Activated CD4-positive, alpha-beta T cell treated with anti-CD3 and anti-CD28 coated beads for 48 hours (primary cell): ENCODE measurements at regions not wholly inside any gene's neighbourhood (a gene's known extent, or its start where the extent isn't known, plus 50 kb on each side); places are given as distances from the start of the nearest gene placed in this dataset.

ENCODE experiments used
- DNase-seq: peaks from one replicate; pipeline ENCODE4 v3.0.0-alpha.2; 2020

DNA sequence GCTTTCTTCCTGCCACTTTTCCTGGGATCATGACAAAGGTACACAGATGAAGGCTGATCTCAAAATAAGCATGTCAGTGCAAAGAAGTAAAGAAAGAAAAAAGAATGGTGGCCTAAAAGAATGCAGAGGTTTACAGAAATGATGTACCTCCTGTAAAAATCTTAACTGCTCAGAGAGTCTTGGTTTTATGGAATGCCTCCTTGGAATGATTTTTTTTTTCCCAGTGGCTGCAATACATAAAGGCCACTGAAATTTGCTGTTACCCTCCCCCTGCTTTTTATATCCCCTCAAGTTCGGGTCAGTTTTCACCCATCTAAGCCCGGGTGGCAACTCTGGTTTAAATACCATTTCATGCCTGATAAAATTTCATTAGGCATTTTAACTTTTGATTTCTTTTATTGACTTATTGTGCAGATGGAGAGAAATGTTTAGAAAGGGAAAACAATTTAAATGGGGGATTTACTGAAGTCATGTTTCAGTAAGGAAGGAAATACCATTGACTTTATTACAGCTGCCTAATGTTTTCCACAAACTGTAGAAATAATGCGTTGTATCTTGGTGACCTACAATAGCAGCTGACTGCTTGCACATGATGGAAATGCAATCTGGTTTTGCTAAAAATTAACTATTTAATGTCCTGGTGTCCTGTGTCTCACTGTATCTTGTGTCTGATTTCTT is 102.5 kb downstream of the SAMD9 start:
- no peak for DNase-seq

DNA sequence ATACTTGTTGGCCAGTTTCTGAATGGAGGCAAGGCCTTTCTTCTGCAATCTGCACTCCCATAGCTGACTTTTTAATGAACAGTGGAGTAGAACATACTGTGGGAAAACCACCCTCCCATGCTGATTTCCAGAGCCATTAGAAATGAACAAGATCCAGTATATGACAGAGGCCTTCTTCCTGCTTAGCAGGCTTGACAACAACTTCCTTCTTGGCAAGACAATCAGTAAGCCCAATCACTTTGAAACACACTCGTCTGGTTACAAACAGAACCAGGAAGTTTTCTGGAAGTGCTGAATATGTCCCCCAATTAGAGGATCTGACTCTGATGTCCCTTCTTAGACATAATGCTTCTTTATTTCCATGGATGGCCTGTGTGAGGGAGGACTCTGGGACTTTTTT is 103.4 kb downstream of the SAMD9 start:
- DNase-seq, result no peak

DNA sequence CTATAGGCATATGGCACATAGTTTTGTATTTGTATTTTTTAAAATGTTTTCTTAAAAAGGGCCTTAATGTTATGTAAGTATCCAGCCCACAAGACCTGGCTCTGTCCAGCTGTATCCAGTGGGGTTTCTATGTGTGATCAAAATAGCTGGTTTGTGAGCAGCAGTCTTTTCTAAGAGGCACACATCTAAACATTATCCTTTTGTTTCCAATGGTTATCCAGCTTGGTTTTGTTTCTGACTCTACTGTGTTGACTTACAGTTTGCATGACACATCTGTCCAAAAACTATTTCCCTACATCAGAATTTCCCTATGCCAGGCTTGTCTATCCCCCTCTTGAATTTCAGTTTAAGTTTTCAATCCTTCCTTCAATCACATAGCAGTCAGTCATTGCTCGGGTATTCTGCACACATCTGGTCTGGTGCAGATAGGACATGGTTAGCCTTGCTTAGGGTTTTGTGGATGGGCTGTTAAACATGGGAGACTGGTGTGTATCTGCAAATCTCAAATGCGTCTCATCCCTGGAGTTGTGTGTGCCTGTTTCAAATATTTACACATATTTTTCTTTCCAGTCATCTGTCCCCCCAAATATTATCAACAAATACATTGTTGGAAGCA is 104.2 kb downstream of the SAMD9 start:
- no peak for DNase-seq

DNA sequence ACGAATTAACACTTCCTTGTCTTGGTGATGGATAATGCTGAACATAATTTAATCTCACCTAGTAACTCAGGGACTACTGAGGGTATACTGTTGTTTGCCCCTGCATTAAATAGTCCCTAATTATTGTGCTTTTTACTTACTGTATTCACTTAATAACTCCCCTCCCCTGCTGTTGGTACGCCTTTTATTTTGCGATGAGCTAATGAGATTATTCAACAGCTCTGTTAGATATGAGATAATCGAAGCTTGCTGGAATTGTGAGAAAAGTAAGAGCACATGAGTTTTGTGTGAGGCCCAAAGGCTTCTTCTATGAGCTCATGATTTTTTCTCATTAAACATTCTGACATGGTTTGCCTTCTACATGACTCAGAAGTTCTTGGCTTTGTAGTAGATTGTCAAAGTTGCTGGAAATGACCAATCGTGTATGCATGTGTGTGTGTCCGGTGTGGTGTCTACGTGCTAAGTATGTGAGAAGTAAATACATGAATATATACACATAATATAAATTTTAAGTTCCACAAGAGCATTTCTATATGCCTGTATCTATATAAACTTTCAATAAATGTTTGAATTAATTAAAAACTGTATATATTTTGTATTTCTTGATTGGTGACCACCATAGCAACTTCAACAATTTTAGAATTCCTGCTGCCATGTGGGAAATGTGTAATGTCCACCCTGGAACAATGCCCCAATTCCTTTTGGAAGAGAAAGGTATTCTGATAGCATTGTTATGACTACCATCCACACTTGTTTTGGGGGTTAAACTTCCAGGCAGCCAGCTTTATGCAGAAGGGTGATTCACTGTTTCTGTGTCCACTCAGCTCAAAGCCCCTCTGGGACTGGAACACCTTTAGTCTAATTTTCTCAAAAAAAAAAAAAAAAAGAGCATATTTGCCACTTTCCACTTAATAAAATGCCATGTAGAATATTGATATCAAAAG is 106.2 kb downstream of the SAMD9 start:
- no peak for DNase-seq

DNA sequence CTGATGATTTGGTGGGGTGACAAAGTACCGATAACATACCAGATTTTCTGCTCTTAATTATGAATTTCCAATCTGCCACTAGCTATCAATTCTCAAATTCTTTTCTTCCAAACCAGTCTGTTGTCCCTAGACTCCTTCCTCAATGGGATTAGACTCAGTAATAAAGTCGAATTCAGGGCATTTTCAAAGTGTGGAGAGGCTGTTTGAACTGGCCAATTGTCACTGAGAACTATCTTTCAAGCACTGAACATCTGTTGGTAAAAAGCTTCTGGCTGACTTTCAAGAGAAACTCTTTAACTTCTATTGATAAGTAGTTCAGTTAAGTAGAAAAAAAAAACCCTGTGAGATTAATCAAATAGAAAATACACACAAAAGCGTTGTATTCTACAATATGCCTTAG is 108.9 kb downstream of the SAMD9 start:
- DNase-seq, result no peak

DNA sequence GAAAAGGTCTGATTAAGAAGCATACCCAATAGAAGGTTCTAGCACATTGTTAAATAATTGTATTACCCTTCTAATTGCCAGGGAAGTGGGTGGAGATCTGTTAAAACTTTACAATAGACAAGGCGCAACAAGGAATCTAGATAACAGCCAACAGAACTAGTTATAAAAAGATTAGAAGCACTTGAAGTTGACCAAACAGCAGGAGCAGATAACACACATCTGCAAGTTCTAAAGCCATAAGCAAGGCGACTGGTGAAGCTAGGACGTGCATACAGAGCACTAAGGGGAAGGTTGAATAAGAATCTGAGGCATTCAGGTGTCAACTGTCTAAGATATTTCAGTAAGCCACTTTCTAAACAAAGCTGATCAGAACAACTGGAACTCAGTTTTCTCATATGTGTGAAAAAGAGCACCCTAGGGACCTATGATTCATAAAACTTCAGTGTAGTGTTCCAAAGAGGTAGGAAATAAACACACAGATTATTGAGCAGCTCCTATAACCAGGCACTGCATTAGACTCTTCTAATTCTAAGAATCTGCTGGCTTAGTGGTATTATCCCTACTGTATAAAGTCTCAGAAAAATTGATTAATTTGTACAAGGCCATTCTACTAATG is 111.2 kb downstream of the SAMD9 start:
- DNase-seq, result no peak

DNA sequence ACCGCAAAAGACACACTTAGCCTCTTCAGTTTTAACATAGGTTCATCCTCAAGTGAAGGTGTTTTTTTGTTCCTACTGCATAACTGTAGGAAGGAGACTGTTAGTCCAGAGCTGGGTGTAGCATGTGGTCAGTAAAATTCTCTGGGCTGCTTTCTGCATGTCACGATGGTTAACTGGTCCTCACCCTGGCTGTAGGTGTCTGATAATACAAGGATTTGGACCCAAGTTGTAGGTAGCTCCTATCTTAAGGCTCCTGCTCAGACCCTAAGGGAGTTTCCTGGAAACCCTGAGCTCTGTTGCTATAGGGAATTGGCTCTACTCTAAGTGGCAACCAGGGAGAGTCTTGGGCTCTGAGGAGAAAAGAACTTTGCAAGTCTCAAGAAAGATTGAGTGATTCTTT is 112.9 kb downstream of the SAMD9 start:
- no peak for DNase-seq

DNA sequence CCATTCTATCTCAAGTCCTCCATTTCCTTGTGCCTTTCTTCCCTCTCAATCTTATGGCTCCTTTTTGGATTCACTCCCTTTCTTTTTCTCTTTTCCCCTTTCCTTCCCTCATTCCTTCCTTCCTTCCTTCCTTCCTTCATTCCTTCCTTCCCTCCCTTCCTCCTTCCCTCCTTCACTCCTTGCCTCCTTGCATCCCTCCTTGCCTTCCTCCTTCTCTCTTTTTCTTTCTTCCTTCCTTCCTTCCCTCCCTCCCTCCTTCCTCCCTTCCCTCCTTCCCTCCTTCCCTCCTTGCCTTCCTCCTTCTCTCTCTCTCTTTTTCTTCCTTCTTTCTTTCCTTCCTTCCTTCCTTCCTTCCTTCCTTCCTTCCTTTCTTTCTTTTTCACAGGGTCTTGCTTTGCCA is 120.1 kb downstream of the SAMD9 start:
- DNase-seq, result no peak

DNA sequence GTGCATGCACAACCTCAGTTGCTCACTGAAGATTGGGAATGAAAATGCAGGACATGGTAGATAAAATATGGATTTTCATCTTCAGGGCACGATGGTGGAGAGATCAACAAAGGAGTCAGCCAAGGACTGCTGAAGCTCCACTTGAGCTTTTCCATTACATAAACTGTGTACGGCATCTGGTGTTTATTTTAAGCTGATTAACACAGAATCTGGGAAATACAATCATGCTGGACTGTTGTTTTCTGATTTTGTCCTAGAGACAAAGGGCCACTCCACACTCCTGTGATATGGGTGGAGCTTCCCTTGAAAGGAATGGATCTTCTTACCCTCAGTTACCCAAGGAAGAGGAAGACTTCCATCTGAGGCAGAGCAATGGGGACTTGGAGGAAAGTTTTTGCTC is 120.6 kb downstream of the SAMD9 start:
- DNase-seq, result no peak

DNA sequence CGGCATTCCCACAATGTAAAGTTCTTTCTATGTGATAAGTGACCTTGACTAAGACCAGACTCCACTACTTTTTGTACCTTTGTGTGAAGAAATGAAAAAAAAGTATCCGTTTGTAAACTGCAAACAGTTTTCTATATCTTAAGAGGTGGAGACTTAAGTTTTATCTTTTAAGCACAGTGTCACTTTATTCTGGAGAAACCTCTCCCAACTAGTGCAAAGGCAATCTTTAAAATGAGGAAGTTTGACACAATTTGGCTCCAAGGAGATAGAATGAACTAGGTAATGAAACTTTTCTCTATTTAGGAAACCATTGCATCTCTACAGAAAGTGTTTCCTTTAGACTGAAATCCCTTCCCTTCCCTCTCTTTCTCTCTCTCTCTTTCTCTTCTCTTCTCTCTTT is 122.9 kb downstream of the SAMD9 start:
- no peak for DNase-seq

DNA sequence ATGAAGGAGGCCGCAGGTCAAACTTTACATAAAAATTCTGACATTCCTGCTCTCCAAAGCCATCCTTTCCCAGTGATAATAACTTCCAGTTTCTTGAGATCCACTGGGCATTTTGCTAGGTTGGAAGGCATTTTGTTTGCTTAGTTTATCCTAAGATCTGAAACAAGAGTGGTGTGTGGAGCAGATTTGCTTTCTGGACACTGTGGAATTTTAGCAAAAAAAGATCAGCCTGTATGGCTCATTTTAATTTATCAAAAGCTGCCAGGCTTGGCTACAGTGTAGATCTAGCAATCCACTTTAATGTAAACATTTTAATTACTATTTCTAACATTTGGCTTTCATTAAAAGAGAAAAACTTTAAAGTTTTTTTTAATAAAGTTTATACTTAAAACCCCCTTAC is 124.8 kb downstream of the SAMD9 start:
- DNase-seq, result no peak

DNA sequence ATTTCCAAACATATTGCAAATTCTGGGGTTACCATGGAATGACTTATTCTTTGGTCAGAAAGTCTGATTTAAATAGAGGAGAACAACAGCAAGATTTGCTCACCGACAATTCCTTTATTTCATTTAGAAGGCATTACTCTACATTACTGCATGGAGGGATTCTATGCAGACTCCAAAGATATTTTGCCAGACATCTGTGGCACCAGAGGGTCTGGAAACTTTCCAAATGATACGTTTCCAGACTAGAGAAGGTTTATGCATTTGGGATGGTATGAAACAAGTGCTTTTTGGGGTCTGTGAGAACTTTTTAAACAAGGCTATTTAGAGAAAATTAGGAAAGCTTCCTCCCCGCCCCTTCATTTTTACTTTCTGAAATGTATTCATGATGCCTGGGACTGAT is 125.3 kb downstream of the SAMD9 start:
- no peak for DNase-seq

DNA sequence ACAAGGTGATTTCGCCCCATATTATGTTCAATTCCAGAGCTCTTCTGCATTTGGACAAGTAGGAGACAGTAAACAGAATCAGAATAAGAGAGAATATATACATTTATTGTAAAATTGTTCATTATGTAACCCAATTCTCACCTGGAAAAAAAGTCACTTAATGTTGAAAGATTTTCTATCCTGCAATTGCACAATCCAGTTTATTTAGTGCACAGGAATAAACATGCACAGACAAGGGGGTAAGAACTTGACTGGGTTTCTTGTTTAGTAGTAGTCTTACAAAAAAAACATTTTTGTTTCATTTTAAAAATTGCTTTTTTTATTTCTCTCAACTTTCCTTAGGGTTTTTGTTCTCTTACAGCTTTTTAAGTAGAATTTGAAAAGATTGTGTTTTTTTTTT is 126.6 kb downstream of the SAMD9 start:
- no peak for DNase-seq

DNA sequence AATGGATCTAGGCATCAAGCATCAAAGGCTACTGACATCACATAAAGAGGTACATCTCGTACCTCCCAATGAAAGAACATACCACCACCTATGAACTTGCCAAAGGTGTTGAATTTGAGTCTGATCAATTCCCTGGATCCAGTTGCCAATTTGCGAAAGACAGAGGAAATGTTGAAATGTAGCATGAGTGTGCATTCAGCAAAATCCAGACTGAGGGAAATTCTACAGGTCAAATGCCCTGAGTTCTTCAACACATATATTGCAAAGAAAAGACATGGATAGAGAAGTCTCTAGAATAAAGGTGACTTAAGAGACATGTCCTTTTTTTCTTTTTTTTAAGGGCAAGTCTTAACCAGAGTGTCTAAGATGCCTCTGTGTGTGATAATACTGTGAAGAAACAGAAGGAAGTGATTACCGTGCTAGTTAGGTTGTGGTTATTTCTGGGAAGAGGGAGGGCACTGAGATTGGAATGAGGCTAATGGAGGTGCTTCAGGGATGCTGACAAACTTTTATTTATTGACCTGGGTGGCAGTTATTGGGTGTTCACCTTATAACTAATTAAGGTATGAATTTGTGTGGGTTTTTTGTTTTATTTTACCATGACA is 128.7 kb downstream of the SAMD9 start:
- DNase-seq, result no peak

DNA sequence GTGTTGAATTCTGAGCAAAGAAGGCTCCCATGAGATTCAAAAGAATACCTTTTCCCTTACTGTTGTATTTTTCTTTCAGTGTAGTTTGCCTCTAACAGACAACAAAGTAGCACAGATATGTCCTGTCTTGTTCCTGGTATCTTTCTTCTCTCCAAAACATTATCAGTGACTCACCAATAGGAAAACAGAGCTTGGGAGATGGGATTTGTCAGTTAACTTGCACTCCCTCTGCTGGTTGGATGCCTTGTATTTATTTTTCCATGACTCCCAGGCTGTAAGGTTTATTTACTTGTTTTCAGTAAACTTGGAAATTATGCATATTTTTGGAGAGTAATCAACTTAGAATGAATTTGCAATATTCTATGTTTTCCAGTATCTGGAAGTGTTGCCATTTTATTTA is 129.7 kb downstream of the SAMD9 start:
- DNase-seq, result no peak

DNA sequence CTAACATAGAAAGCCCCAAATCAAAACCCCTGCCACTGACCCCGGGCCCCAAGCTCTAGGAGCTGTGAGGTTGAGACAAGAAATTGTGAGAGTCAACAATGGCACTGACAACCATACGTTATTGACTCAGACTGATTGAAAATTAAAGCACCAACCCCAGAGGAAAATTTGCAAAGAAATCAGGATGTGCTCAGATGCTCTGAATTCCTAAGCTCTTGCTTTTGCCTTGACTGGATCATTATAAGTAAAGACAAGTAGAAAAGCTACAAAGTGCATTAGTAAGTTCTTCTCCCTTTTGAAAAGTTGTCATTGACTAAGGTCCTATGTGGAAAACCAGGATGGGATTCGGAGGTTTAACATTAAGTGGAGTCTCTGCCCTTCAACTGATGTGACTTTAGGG is 130.2 kb downstream of the SAMD9 start:
- no peak for DNase-seq

DNA sequence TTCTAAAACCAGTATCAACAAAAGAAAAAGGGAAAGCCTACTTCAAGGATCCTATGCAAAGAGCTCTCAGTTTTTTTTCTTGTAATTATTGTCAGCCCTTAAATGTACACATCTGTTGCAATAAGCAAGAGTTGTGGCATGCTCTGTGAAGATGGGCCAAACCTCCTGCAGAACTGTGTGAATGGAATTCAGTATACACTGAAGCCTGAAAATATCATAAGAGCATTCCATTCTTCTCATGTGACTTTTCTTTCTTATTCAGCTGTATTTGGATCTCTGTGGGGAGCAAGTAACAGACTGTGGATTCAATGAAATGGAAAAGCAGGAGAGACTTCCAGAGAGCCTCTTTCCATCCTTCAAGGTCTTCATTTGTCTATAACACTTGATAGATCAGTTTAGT is 130.7 kb downstream of the SAMD9 start:
- no peak for DNase-seq

DNA sequence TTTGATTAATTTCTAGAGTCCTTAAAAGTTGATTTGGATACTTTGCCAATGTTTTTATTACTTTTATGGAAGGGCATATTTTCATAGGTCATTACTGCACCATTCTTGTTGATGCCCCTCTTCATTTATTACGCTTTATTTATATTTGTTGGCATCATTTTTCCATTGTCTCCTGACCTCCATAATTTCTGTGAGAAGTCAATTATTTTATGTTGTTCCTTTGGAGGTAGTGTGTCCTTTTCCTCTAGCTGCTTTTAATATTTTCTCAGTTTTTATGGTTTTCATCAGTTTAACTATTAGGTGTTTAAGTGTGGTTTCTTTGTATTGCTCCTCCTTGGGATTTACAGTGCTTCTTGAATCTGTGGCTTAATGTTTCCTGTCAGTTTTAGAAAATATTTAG is 134.9 kb downstream of the SAMD9 start:
- DNase-seq, result no peak

DNA sequence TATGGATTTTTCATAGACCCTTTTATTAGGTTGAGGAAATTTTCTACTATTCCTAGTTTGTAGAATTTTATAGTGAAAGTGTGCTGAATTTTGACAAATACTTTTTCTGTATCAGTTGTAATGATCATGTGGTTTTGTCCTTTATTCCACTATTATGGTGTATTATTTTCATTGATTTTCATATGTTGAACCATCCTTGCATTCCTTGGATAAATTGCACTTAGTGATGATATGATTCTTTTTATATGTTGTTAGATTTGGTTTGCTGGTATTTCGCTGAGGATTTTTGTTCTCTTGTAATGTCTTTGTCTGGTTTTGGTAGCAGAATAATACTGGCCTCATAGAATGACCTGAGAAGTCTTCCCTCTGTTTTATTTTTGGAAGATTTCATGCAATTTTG is 140.6 kb upstream of the CDK6 start:
- no peak for DNase-seq

DNA sequence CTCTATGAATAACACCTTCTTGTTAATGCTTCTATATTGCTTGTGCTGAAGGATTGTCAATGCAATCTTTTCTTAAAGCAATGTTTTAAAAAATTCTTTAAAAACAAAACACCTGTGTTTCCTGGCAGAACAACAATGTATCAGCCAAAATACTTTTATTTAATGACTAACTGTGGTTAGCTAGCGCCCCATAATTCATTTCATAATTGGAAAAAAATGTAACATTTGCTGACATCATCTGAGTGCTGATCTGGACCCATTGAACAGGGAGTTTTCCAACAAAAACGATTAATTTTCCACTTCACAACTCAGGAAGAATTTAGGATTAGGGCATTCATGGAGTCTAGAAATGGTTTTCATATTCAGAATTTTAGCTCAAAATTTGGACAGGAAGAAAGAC is 137.6 kb upstream of the CDK6 start:
- no peak for DNase-seq

DNA sequence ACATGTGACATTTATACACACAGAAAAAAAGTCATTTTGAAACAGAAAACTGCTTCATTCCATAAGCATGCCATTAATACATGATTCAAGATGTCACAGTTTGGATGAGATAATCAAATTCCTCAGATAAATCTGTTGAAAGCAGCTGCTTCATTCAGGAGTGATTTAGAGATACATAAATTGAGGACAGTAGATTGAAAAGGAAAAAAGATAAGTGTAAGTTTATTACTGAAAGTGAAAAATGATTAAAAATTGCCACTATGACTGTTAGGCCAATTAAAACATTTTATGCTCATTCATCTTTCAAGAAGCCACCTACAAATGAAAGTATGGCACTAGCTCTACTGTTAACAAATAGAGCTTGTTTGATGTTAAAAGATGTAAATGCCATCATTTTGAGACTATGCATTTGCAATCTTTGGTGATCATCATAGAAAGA is 136.9 kb upstream of the CDK6 start:
- DNase-seq, result no peak

DNA sequence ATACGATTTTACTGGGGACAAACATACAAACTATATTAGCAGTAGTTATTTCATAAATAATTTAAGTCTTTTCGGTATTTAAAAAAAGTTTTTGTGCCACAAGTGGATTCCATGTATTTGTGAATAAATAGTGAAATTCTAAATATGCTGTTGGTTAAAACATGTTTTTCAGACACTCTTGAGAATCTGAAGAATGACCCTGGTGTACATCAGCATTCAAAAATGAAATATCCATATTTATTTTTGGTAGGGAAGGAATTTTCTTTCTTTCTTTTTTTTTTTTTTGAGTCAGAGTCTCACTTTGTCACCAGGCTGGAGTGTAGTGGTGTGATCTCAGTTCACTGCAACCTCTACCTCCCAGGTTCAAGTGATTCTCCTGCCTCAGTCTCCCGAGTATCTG is 136.1 kb upstream of the CDK6 start:
- DNase-seq, result no peak

DNA sequence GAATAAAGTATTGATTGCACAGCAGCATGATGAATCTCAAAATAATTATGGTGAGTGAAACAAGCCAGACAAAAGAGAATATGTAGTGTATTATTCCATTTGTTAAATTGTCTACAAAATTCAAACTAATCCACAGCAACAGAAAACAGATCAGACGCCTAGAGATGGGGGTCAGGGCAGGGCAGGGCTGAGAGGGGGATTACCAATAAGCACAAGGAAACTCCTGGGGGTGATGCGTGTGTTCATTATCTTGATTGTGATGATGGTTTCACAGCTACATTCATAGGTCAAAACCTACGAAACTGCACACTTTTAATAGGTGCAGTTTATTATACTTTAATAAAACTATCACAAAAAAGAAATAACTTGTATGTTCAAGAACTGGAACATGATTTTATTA is 132.7 kb upstream of the CDK6 start:
- no peak for DNase-seq
